ENCODE measurements at regions not wholly inside any gene's neighbourhood (a gene's known extent, or its start where the extent isn't known, plus 50 kb on each side); places are given as distances from the start of the nearest gene placed in this dataset.
"Not testable (repeated sequence)": the region's sequence is repeated elsewhere in the genome, so short reads cannot be mapped to it uniquely, and the experiment has no call there.

DNA sequence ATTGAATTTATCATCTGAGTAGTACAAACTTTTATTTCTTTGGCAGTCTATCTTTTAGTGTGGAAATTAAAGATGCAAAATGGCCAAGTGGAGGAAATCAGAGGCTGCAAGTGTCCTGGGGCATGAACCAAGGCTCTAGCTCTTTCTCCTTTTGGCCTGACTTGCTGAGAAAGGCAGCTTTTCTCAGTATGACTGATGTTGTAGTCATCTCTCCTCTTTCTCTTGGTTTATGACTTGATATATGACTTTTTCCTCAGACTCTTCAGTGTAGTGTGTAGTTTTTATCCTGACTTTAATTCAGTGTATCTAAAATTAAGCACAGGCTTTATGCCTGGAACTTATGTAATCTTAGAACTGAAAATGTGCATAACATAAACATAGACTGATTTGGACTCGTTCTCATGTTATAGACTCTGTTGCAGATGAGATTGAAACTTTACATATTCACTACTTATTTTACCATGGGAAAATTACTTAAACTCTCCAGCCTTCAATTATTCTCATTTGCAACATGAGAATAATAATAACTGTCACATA lies 65.7 kb downstream of the SLITRK5 start:
- DNase-seq (ENCODE audit: low read depth), result peak; percentile 10

DNA sequence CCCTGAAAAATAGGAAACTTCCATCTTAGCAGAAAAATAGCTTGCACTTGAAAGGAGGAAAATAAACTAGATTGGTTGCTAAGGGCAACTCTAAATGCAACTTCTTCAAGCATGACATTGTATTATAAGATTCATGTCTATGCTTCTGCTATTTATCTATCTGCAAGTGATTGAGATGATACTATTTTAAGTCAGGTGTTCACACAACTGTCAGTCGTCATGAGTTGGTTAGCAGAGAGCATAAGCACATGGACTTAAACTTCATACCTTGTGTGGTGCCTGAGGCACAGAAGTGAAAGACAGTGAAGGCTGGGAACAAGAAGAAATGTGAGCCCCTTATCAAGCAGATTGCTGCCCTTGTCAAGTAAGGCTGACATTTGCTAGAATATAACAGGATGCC lies 82.9 kb downstream of the SLITRK5 start:
- no peak for DNase-seq (ENCODE audit: low read depth)

DNA sequence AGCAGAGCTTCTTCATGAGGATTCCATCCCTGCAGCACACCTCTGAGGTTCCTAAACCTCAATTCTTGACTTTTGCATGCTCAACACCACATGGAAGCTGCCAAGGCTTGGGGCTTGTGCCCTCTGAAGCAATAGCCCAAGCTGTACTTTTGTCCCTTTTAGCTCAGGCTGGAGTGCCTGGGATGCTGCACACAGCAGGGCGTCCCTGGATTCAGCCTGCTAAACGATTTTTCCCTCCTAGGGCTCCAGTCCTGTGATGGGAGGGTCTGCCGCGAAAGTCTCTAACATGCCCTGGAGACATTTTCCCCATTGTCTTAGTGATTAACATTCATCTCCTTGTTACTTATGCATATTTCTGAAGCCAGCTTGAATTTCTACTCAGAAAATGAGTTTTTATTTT lies 98.3 kb downstream of the SLITRK5 start:
- no peak for DNase-seq (ENCODE audit: low read depth)

DNA sequence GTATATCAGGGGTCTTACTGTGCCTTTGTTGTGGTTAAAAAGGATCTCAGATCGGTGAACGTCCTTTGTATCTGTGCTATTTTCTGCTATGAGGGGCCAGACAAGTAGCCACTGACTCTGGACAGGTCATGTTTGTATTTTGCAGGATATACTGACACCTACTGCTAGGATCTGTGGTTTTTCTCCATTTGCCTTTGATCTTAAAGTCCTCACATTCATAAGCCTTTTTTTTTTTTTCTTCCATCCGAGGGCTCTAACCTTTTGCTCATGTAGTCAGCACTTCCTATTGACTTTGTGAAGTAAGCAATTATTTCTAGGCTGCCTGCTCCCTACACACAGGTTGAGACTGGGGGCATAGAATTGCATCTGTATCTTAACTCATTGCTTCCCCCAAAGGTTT lies 106.2 kb downstream of the SLITRK5 start:
- peak; percentile 48 for DNase-seq (ENCODE audit: low read depth)

DNA sequence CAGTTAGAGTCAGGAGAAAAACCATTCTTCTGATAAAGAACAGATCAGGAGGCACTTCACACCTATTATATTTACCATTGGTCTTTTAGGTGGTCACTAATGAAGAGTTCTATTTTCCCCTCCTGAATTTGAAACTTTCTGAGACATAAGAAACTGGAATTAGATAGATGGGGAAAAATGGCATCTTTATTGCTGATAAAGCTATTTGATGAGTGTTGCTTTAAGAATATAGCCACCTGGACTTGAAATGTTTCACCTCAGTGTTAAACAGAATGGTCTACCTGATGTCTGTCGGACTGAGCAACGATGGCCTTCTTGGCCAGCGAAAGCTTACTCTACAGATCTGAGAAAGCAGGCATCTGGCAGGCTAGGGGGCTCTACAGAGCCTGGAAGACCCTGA lies 107.0 kb downstream of the SLITRK5 start:
- no peak for DNase-seq (ENCODE audit: low read depth)

DNA sequence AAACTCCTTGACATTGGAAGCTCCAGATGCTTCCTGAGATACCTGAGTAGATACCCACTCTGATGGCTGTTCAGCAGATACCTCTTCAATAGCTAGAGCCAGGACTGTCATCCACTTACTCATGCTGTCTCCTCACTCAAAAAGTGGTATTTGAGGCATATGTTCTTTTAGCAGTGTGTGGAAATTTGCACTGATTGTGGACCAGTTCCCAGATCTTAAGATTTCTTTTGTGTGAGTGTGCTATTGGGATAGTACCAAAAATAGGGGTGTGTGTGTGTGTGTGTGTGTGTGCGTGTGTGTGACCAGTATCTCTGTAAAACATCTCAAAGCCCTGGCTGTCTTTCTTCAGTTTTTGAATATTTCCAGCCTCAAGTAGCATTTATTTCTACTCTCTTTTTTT lies 108.3 kb downstream of the SLITRK5 start:
- DNase-seq (ENCODE audit: low read depth), result no peak

GRCh38 chr13:87783366-87783765 lies 112.2 kb downstream of the SLITRK5 start:
- no peak for DNase-seq (ENCODE audit: low read depth)

- DNase-seq (ENCODE audit: low read depth), result no peak
Observed at GRCh38 chr13:87788363-87788762, 117.2 kb downstream of the SLITRK5 start.

GRCh38 chr13:87792878-87793277 lies 121.7 kb downstream of the SLITRK5 start:
- no peak for DNase-seq (ENCODE audit: low read depth)

DNA sequence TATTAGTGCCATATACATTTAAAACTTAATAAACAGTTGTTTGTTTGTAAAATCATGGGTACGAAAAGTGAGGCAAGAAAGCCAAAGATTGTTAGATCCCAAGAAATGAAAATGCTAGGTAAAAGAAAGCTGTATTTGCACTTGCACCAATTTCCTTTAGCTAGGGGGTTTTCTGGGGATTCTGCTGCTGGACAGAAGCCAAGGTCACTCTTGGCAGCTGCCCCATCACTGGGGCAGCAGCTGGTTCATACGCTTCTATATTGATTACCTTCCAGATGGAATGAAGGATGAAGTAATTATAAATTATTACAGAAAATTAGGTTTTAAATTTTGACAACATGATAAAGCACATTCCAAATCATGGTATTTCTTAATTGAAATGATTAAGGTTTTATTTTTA lies 127.4 kb downstream of the SLITRK5 start:
- no peak for DNase-seq (ENCODE audit: low read depth)

GRCh38 chr13:87810391-87810801 lies 139.2 kb downstream of the SLITRK5 start:
- peak; percentile 89 for DNase-seq (ENCODE audit: low read depth)

DNA sequence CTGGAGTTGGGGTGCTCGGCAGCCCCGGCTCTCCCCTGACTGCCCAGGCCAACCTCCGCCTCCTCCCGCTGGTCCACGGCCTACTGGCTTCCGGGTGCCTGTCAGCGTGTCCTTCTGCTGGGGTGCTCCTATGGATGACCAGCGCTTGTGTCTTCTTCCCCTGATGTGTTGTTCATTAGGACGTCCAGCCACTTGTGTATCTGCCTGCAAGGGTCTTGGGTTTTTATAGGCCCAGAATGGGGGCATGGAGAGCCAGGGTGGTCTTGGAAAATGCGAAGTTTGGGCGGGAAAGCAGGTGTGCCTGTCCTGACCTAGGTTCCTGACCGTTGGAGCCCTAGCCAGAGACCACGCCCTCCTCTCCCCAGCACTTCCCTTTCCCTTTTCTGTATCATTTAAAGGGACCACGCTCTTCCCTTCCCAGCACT lies 139.8 kb downstream of the SLITRK5 start:
- DNase-seq (ENCODE audit: low read depth), result peak; percentile 85

DNA sequence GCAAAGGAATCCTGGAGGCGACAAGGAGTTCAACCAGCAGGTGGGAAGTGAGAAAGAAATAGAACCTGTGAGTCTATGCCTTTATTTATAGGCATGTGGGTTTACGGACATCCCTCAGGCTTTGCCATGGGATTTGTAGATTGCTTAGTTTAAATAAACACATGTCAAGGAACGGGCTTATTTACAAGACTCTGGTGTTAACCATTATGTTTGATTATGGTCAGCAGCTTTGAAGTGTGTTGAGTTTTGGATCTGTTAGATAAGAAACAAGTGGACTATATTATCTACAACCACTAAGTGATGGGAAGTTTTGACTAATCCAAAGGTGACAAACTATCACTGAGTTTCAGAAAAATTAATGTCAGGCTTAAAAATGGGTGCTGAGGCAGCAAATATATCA lies 143.2 kb downstream of the SLITRK5 start:
- no peak for DNase-seq (ENCODE audit: low read depth)

DNA sequence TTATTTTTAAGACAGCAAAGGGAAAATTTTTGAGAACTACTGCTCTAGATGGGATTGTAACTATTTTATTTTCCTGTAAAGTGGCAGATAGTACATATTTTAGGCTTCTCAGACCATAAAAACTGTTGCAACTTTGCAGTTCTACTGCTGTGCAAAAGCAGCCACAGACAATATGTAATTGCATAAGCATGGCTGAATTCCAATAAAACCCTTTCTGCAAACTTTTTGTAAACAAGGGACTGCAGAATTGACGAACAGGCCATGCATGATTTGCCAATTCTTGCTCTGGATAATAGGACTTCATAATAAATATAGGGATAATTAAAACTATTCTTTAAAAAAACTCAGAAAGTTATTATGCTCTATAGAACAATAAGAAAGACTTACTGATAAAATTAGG lies 149.1 kb downstream of the SLITRK5 start:
- DNase-seq (ENCODE audit: low read depth), result no peak

DNA sequence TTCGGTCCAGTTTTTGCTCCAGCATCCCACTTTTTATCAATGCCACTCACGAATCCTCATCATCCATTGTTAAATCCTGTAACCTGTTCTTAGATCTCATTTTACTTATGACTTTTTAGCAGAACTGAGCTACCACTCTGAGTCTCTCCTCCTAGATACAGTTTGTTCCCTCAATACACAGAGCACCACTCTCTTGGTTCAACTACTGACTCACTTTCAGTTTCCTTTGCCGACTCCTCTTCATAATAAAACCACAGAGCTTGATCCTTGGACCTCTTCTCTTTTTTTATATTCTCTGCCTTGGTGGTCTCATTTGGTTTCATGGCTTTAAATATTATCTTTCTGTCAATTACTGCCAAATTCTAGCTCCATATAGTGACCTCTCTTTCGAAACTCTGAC lies 150.3 kb downstream of the SLITRK5 start:
- peak; percentile 68 for DNase-seq (ENCODE audit: low read depth)

GRCh38 chr13:87826301-87826700 lies 155.1 kb downstream of the SLITRK5 start:
- DNase-seq (ENCODE audit: low read depth), result not testable (repeated sequence)

DNA sequence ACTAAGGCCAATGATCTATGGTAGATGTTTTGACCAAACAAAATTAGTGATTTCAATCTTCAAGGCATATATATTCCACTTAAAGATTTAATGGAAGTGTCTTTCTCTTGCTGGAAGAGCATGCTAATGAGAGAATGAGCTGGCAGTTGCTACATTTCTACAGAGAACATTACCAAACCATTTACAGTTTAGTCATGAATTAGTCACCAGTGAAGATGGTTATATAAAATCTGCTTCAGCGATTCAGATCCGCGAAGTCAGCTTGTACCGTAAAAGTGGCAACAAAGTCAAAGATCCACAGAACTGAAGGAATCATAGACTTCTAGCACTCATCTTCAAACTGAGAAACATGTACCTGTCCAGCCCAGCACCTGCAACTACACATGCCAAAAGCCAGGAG lies 156.3 kb downstream of the SLITRK5 start:
- peak; percentile 57 for DNase-seq (ENCODE audit: low read depth)

GRCh38 chr13:87837522-87837921 lies 166.4 kb downstream of the SLITRK5 start:
- no peak for DNase-seq (ENCODE audit: low read depth)

GRCh38 chr13:87837946-87838345 lies 166.8 kb downstream of the SLITRK5 start:
- DNase-seq (ENCODE audit: low read depth), result no peak

DNA sequence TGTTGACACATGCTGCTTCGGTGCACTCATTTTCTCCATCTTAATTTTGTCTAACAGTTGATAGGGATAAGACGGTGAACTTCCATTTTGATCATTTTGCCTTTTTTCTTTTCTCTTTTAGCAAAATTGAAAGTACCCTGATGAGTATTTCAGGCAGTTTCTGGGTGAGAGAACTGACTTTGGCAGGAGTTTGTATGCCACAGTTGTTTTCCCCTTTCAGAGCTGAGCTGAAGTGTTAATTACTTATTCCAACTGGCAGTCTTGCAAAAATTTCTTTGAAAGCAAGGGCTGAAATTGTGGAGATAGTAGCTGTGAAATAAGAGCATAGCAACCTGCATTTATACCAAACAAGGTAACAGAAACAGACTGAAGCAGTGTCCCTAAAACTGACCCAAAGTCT lies 180.2 kb downstream of the SLITRK5 start:
- DNase-seq (ENCODE audit: low read depth), result no peak

DNA sequence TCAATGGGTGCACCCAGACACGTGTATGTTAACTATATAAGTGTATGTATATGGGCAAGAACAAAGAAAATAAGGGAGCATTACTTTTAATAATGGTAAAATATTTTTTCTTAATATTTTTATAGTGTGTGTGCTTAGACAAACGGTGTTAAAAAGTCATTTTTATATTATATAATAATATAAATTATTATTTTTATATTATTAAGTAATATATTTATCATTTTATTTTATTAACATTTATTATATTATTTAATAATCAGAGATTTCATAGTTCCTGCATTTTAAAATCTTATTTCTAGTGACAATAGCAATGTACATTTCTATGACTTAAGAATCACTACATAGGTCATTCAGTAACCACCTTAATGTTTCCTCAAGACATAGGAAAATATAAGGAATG lies 184.4 kb downstream of the SLITRK5 start:
- no peak for DNase-seq (ENCODE audit: low read depth)

GRCh38 chr13:87859261-87859660 lies 188.1 kb downstream of the SLITRK5 start:
- DNase-seq (ENCODE audit: low read depth), result no peak

GRCh38 chr13:87867426-87867825 lies 196.3 kb downstream of the SLITRK5 start:
- DNase-seq (ENCODE audit: low read depth), result no peak

- DNase-seq (ENCODE audit: low read depth), result no peak
Observed at GRCh38 chr13:87868731-87869130, 197.6 kb downstream of the SLITRK5 start.

All from HT1080 (cell line).